RWPE2 (cell line): ENCODE measurements at regions not wholly inside any gene's neighbourhood (a gene's known extent, or its start where the extent isn't known, plus 50 kb on each side); places are given as distances from the start of the nearest gene placed in this dataset.

Source experiments
- ATAC-seq: fragments of 200-7000 bp; cut with Tn5 transposase; 3 replicates; pipeline ENCODE4 v1.9.1; 2021; ENCODE audit warnings: low read depth
- DNase-seq: peaks from one replicate; pipeline ENCODE4 v3.0.0-alpha.2; 2020; ENCODE audit warnings: low spot score
- H3K27ac ChIP-seq: fragments of 450-650 bp; 2 replicates; pipeline ENCODE4 v1.5.1; 2017; ENCODE audit warnings: mild to moderate bottlenecking; ENCODE audit not compliant: poor library complexity, severe bottlenecking
- H3K27me3 ChIP-seq: fragments of 250-450 bp; sonication (Bioruptor Pico); 2 replicates; pipeline ENCODE4 v1.5.1; 2021; ENCODE audit warnings: mild to moderate bottlenecking, moderate library complexity; ENCODE audit not compliant: insufficient read depth, poor library complexity, severe bottlenecking
- H3K36me3 ChIP-seq: fragments of 250-450 bp; sonication (Bioruptor Pico); 2 replicates; pipeline ENCODE4 v1.5.1; 2020; ENCODE audit warnings: low read depth, mild to moderate bottlenecking, moderate library complexity
- H3K4me1 ChIP-seq: fragments of 250-450 bp; sonication (Bioruptor Pico); 2 replicates; pipeline ENCODE4 v1.5.1; 2021; ENCODE audit warnings: mild to moderate bottlenecking, moderate library complexity; ENCODE audit not compliant: insufficient read depth, poor library complexity, severe bottlenecking
- H3K4me3 ChIP-seq: fragments of 250-450 bp; sonication (Bioruptor Pico); 2 replicates; pipeline ENCODE4 v1.5.1; 2021; ENCODE audit warnings: mild to moderate bottlenecking, moderate library complexity; ENCODE audit not compliant: severe bottlenecking
- H3K9me3 ChIP-seq: fragments of 250-450 bp; sonication (Bioruptor Pico); 2 replicates; pipeline ENCODE4 v1.5.1; 2021; ENCODE audit warnings: mild to moderate bottlenecking, moderate library complexity; ENCODE audit not compliant: severe bottlenecking
- CTCF ChIP-seq: fragments of 450-650 bp; IDR thresholded peaks from one replicate; pipeline ENCODE4 v1.5.1; 2017; ENCODE audit warnings: mild to moderate bottlenecking, moderate library complexity; ENCODE audit not compliant: poor library complexity, severe bottlenecking

- Histone ChIP-seq H3K27ac (no peak overlapping the region), H3K9me3 (no peaks in the 10 kb centered on the region), H3K4me3 (no peak overlapping the region), H3K4me1 (no peaks in the 10 kb centered on the region), H3K36me3 (no peaks in the 10 kb centered on the region), H3K27me3 (no peaks in the 10 kb centered on the region)
- DNase-seq (no peak), ATAC-seq (no peak)
- TF ChIP-seq CTCF, result no peak
Observed at GRCh38 chr1:61627365-61627764, 97.6 kb downstream of the TM2D1 start.

DNA sequence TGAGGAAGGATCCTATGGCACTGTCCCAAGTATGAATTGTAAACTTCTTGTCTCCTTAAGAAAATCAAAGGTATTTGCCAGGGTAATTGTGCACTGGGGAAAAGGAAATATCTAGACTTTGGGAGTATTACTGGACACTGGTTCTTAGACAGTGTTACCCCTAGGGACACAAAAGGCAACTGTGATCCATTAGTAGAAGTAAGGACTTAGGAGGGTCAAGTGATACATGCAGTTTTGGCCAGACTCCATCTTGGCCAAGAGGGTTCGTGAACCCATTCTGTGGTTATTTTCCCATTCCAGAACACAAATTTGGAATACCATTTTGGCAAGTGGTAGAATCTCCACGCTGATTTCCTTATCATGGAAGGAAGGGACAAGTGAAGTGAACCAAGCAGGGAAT, 98.1 kb downstream of the TM2D1 start:
- no peaks in the 10 kb centered on the region for H3K9me3 ChIP-seq
- DNase-seq (no peak), ATAC-seq (no peak)
- no peak overlapping the region for H3K4me3 ChIP-seq
- H3K27ac ChIP-seq, result no peak overlapping the region
- H3K36me3 ChIP-seq, result no peaks in the 10 kb centered on the region
- no peaks in the 10 kb centered on the region for H3K27me3 ChIP-seq
- H3K4me1 ChIP-seq, result no peaks in the 10 kb centered on the region
- TF ChIP-seq CTCF, result no peak

DNA sequence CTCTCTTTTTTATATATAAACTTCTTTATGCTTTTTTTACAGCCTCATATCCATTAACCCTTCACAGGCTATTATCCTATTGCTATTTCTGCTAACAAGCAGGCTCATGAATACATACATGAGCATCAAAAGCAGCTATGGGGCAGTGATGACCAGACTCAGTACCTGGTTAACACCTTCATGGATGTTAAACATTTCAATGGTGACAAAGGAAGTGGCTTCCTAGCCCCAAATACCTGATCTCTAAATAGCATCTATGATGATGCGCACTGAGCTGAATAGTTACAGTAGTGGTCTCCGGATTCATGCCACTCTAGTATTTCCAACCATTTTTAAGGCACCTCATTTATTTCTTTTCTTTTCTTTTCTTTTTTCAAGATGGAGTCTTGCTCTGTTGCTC, 101.1 kb downstream of the TM2D1 start:
- no peak overlapping the region for H3K27ac ChIP-seq
- H3K4me3 ChIP-seq, result no peak overlapping the region
- H3K4me1 ChIP-seq, result peaks cover 2% of the 10 kb centered on the region
- H3K9me3 ChIP-seq, result no peaks in the 10 kb centered on the region
- no peak for TF ChIP-seq CTCF
- no peaks in the 10 kb centered on the region for H3K36me3 ChIP-seq
- no peaks in the 10 kb centered on the region for H3K27me3 ChIP-seq
- ATAC-seq (no peak), DNase-seq (no peak)

- H3K27me3 ChIP-seq, result no peaks in the 10 kb centered on the region
Observed at GRCh38 chr1:61620536-61620935, 104.4 kb downstream of the TM2D1 start.

GRCh38 chr1:61618755-61619154, 106.2 kb downstream of the TM2D1 start:
- no peak overlapping the region for H3K4me3 ChIP-seq
- ATAC-seq (no peak), DNase-seq (no peak)
- no peaks in the 10 kb centered on the region for H3K36me3 ChIP-seq
- no peak overlapping the region for H3K27ac ChIP-seq
- peaks cover 7% of the 10 kb centered on the region for H3K4me1 ChIP-seq
- no peak for TF ChIP-seq CTCF
- no peaks in the 10 kb centered on the region for H3K27me3 ChIP-seq
- H3K9me3 ChIP-seq, result no peaks in the 10 kb centered on the region

More at GRCh38 chr1:61620536-61620935, 104.4 kb downstream of the TM2D1 start:
- no peak for TF ChIP-seq CTCF
- H3K27ac ChIP-seq, result no peak overlapping the region
- no peak overlapping the region for H3K4me3 ChIP-seq
- no peaks in the 10 kb centered on the region for H3K36me3 ChIP-seq
- no peaks in the 10 kb centered on the region for H3K9me3 ChIP-seq
- peaks cover 7% of the 10 kb centered on the region for H3K4me1 ChIP-seq
- DNase-seq (no peak), ATAC-seq (no peak)
